ENCODE measurements at regions not wholly inside any gene's neighbourhood (a gene's known extent, or its start where the extent isn't known, plus 50 kb on each side); places are given as distances from the start of the nearest gene placed in this dataset.

- TF ChIP-seq, protein P1, sequence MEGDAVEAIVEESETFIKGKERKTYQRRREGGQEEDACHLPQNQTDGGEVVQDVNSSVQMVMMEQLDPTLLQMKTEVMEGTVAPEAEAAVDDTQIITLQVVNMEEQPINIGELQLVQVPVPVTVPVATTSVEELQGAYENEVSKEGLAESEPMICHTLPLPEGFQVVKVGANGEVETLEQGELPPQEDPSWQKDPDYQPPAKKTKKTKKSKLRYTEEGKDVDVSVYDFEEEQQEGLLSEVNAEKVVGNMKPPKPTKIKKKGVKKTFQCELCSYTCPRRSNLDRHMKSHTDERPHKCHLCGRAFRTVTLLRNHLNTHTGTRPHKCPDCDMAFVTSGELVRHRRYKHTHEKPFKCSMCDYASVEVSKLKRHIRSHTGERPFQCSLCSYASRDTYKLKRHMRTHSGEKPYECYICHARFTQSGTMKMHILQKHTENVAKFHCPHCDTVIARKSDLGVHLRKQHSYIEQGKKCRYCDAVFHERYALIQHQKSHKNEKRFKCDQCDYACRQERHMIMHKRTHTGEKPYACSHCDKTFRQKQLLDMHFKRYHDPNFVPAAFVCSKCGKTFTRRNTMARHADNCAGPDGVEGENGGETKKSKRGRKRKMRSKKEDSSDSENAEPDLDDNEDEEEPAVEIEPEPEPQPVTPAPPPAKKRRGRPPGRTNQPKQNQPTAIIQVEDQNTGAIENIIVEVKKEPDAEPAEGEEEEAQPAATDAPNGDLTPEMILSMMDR (IDR thresholded peaks at IDR 0.05) = no peak
- no peak for TF ChIP-seq POLR2A (IDR thresholded peaks at IDR 0.05)
Observed at GRCh38 chr20:39103305-39103704, 141.2 kb downstream of the DHX35 start.
